Colonic mucosa (tissue), 4 donors: ENCODE measurements at regions not wholly inside any gene's neighbourhood (a gene's known extent, or its start where the extent isn't known, plus 50 kb on each side); places are given as distances from the start of the nearest gene placed in this dataset.

Experiments used
- DNase-seq: peaks from one replicate; pipeline ENCODE4 v3.0.0-alpha.2; 2020
- H3K27ac ChIP-seq: fragments of 200-600 bp; one replicate; pipeline ENCODE4 v1.8.0; 2021
- H3K27me3 ChIP-seq: fragments of 200-600 bp; one replicate; pipeline ENCODE4 v1.8.0; 2021
- H3K36me3 ChIP-seq: fragments of 200-600 bp; one replicate; pipeline ENCODE4 v1.8.0; 2021
- H3K4me1 ChIP-seq: fragments of 200-600 bp; one replicate; pipeline ENCODE4 v1.8.0; 2021; ENCODE audit warnings: mild to moderate bottlenecking
- H3K4me3 ChIP-seq: fragments of 200-600 bp; one replicate; pipeline ENCODE4 v1.8.0; 2021
- H3K9ac ChIP-seq, 2 donors: one replicate each; pipeline ENCODE4 v1.7.0; 2013; ENCODE audit warnings: control low read depth in 2 of 2, low read depth in 2 of 2, low read length in 2 of 2
- H3K9me3 ChIP-seq: fragments of 200-600 bp; one replicate; pipeline ENCODE4 v1.8.0; 2021
- CTCF ChIP-seq: fragments of 200-600 bp; IDR thresholded peaks from one replicate; pipeline ENCODE4 v1.8.0; 2022; ENCODE audit warnings: antibody characterized with exemption, mild to moderate bottlenecking
- intact Hi-C: fragments of 100-400 bp; cut with DNase I; formaldehyde crosslinking; loops from one replicate; pipeline ENCODE4 v1.14.1; 2022
- donor health status: healthy.
- donor health status: DM: no; HTN: no; CAD: no.
- donor health status: DM: no; HTN: no; CAD: no.

GRCh38 chr12:78419513-78419912 is 445.1 kb upstream of the SYT1 start:
- intact Hi-C loops: no loop called here

GRCh38 chr12:78420991-78421390 is 443.6 kb upstream of the SYT1 start:
- DNase-seq: no peak
- Histone ChIP-seq H3K9me3 (no peaks in the 10 kb centered on the region), H3K27me3 (no peaks in the 10 kb centered on the region), H3K9ac (no peak overlapping the region), H3K4me3 (no peak overlapping the region), H3K27ac (no peak overlapping the region), H3K4me1 (no peaks in the 10 kb centered on the region), H3K36me3 (no peaks in the 10 kb centered on the region)
- intact Hi-C loops: no loop called here
- no peak for TF ChIP-seq CTCF

More at GRCh38 chr12:78419513-78419912, 445.1 kb upstream of the SYT1 start:
- Histone ChIP-seq H3K36me3 (no peaks in the 10 kb centered on the region), H3K9me3 (no peaks in the 10 kb centered on the region), H3K27me3 (no peaks in the 10 kb centered on the region), H3K4me3 (no peak overlapping the region), H3K9ac (no peak overlapping the region), H3K27ac (no peak overlapping the region), H3K4me1 (no peaks in the 10 kb centered on the region)
- no peak for TF ChIP-seq CTCF
- no peak for DNase-seq

- H3K9me3 ChIP-seq: no peaks in the 10 kb centered on the region
- H3K4me3 ChIP-seq: no peak overlapping the region
- no peaks in the 10 kb centered on the region for H3K27me3 ChIP-seq
- no peak overlapping the region for H3K27ac ChIP-seq
- no peak for TF ChIP-seq CTCF
- no peak overlapping the region for H3K9ac ChIP-seq
- intact Hi-C loops: no loop called here
- no peaks in the 10 kb centered on the region for H3K36me3 ChIP-seq
- H3K4me1 ChIP-seq: no peaks in the 10 kb centered on the region
- DNase-seq: no peak
Measured at GRCh38 chr12:78430551-78430950, 434.0 kb upstream of the SYT1 start.

- Histone ChIP-seq H3K9ac (no peak overlapping the region), H3K27ac (no peak overlapping the region), H3K27me3 (no peaks in the 10 kb centered on the region), H3K36me3 (no peaks in the 10 kb centered on the region), H3K4me1 (no peaks in the 10 kb centered on the region), H3K9me3 (no peaks in the 10 kb centered on the region), H3K4me3 (no peak overlapping the region)
- DNase-seq: no peak
- intact Hi-C loops: no loop called here
- TF ChIP-seq CTCF: no peak
Measured at GRCh38 chr12:78431931-78432330, 432.6 kb upstream of the SYT1 start.

GRCh38 chr12:78439666-78440065 is 424.9 kb upstream of the SYT1 start:
- Histone ChIP-seq H3K4me3 (no peak overlapping the region), H3K36me3 (no peaks in the 10 kb centered on the region), H3K4me1 (no peaks in the 10 kb centered on the region), H3K27me3 (no peaks in the 10 kb centered on the region), H3K9me3 (no peaks in the 10 kb centered on the region), H3K27ac (no peak overlapping the region), H3K9ac (no peak overlapping the region)
- intact Hi-C loops: no loop called here
- no peak for DNase-seq
- TF ChIP-seq CTCF: no peak
